GM21528 (cell line): ENCODE measurements at regions not wholly inside any gene's neighbourhood (a gene's known extent, or its start where the extent isn't known, plus 50 kb on each side); places are given as distances from the start of the nearest gene placed in this dataset.

Experiments used
- ATAC-seq: cut with Tn5 transposase; IDR thresholded peaks from one replicate; pipeline ENCODE4 v1.9.1; 2021; ENCODE audit warnings: mild to moderate bottlenecking, moderate library complexity; ENCODE audit not compliant: unreplicated experiment, low FRiP score

DNA sequence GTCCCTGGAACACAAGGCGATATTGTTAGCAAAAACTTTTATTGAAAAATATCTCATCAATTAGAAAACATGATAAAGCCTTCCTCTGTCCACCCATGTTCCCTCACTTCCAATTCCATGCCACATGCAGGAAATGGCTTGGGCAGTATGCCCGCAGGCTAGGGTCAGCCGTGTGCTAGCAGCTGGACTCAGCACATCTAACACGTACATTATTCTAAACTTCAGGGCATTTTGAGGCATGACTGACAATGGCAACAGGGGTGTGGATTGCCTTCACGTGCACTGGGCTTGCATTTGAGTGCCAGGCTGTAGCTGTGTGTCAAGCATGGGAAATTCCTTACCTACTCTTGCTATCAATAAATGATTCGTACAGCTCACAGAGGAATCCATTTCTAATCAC lies 642.1 kb downstream of the INHBA start:
- no peak for ATAC-seq

GRCh38 chr7:41059796-41060195 lies 643.1 kb downstream of the INHBA start:
- ATAC-seq: no peak

DNA sequence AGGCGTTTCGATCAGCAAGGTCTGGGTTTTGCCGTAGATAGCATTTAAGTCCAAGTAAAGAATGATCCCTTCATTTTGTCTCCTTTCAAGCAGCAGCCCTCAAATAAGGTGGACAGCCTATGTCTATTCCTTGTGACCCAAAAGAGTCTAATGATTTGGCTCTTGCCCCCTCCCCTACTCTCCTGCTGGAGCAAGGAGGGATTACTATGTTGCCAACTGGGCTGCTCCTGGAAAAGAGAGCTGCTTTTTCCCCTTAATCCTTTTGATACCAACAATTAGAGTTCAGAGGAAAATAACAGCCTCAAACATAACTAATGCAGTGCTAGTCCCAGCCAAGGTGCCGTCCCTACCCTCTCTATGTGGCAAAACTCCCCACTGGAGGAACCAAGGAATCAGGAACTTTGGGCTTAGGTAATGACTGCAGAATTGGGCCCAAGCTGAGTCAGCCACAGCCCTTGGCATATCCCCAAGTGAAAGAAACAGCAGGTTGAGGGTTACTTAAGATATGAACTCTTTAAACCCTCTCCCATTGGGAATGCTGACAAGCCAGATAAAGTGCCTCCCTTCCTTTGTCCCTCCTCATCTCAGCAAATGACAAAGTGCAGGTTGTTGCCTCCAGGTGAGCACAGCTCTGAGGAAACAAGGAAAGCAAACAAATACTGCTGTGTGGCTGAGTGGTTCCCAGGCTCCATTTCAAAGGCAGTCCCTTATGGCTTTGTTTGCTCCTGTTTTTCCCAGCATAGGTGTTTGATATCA lies 643.7 kb downstream of the INHBA start:
- no peak for ATAC-seq

GRCh38 chr7:41054960-41055661 lies 647.8 kb downstream of the INHBA start:
- no peak for ATAC-seq

- ATAC-seq: no peak
These were observed 649.1 kb downstream of the INHBA start for GRCh38 chr7:41053820-41054219.

GRCh38 chr7:41052736-41053135 lies 650.2 kb downstream of the INHBA start:
- no peak for ATAC-seq

DNA sequence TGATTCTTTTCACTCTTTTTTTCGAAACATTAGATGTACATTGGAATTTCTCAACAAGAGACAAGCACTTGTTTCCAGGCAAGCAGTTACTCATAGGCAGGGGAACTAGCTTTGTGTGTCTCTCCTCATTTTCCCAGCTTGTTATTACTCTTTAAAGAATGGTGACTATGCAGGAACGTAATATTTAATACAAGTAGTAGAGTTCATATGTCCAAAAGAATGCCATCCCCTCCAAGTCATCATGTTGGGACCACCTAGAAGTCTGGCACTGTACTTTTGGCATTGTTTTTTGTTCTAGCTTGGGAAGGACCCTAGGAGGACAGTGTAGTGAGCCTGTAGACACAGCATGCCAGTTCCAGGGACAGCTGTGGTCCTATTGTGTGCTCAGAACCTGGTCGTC lies 650.7 kb downstream of the INHBA start:
- ATAC-seq: no peak

- no peak for ATAC-seq
These were observed 651.4 kb downstream of the INHBA start for GRCh38 chr7:41051535-41051934.

DNA sequence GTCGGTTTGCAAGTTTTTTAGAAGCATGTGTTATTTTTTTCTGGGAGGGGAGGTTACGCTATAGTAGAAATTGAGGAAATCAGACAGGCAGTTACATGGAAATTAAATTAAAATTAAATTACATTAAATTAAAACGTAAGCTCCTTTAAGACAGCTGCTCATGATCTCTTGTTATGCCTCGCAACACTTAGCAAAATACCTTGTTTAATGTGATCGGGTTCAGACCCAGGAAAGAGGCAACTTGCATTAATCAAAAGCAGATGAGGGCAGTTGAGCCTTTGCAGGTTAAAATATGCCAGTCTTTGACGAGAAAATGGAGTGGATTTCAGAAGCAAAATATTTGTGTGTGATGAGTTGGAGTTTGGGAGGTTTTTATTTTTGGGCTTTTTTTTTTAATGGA lies 651.8 kb downstream of the INHBA start:
- ATAC-seq: no peak

GRCh38 chr7:41048771-41049170 lies 654.1 kb downstream of the INHBA start:
- no peak for ATAC-seq

GRCh38 chr7:41047789-41048191 lies 655.1 kb downstream of the INHBA start:
- no peak for ATAC-seq

DNA sequence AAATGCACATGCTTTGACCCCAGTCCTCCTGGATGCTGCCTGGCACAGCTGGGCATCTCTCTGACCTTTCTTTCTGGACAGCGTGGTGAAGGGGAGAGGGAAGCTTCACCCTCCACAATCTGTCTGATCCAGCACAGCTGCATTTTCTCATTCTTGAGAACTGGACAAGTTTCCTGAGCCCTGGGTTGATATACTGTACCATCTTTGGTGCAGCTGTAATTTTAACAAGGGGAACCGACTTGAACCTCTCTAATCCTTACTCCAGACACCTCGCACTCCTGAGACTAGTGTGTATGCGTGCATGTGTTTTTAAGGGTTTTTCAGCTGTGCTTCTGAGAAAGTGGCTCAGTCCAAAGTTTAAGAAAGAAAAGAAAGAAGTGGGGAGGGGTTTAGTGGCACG lies 655.7 kb downstream of the INHBA start:
- no peak for ATAC-seq

GRCh38 chr7:41046776-41047175 lies 656.1 kb downstream of the INHBA start:
- ATAC-seq: no peak

DNA sequence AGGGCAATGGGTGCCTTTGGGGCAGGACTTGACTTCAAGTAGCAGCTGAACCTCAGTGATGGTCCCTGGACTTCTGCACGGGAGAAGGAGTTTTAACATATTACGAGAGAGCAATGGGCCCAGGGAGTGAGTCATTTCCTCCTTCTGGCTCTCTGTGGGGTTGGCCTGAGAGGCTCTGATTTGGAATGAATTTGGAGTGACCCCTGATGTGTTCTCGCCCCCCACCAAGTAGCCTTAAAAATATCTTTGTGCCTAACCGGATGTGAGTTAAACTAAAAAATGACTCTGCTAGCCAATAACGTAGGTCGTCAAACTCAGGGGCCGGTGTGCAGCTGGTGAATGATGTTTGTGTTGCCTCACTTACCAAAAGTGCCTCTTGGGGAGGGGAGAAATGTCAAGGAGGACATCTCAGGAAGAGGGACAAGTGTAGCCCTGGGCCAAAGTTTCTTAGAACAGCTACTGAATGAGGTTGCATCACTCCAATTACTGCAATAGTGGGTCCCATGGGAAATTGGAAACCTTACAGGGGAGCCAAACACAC lies 656.6 kb downstream of the INHBA start:
- ATAC-seq: no peak

GRCh38 chr7:41045556-41046123 lies 657.2 kb downstream of the INHBA start:
- no peak for ATAC-seq

DNA sequence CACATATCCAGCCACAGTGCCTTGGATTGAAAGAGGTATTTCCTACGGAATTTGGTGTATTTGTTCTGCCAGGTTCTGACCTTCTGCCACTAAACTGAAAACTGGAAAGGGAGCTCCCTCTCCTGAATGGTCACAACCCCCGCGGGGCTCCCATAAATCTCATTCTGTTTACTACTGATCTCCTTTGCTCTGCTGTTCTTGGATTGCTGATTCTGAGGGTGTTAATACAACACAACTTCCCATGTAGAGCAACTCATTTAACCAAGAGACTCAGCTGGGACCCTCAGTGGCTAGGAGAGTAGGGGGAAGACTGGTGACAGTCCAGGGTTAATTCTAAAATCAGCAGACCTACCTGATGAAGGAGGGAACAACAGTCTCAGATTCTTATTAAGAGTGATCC lies 662.9 kb downstream of the INHBA start:
- no peak for ATAC-seq

DNA sequence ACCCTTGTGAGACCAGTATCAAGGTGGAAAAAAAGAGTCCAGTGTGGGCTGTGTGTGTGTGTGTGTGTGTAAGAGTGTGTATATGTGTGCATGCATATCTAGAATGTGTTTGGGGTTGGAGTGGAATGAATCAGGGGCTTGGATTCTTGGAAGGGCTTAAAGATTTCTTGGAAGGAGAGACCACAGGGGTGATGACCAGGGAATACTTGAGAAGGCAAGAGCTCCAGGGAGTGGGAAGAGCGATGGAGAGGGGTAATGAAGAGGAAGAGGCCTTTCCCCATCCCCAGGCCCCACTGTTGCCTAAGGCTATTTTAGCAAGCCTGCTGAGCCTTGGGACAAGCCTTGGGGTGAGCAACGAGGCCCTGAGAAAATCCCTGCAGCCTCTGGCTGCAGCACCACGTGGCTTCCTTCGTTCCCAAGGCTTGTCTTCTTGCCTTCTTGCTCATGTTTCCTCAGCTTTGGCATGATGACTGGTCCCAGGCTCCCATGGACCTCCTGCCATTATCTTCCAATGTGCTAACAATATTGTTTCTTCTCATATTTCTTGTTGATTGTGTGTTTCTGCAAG lies 663.4 kb downstream of the INHBA start:
- ATAC-seq: no peak

GRCh38 chr7:41038211-41038610 lies 664.7 kb downstream of the INHBA start:
- ATAC-seq: no peak

DNA sequence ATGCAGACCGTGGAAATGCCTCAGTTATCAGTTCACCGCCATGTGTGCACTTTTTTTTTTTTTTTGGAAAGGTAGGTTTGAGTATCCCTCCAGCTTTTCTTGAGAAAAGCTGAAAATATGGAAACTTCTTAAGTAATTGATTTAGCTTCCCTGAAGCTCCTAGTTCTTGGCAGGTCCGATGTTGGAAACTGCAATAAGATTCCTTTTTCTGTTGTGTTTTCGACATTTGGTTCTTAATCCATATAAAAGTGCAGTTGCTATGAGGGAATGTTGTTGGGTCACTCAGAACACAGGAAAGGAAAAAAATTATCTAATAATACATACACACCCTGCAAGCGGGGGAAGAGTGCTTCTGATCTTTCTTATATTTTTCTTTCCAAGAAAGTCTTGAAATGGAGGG lies 665.2 kb downstream of the INHBA start:
- no peak for ATAC-seq

- ATAC-seq: no peak
These were observed 667.1 kb downstream of the INHBA start for GRCh38 chr7:41035794-41036193.

DNA sequence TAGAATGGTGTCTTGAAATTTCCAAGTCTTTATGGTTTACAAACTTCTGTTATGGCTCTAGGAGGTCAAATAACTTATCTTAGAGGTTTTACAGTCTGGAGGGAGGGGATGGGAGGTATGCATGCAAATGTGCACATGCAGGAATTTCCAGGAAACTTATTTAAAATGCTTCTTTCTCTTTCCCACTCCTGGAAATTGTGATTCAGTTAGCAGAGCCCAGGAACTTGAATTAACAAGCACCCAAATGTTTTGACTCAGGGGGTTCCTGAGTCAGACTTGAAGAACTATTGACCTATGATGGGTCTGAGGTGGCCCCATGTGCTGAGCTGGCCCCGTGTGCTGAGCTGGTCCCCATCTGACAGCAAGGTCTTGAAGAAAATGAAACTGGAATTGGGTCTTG lies 669.4 kb downstream of the INHBA start:
- ATAC-seq: no peak
